ENCODE measurements at regions not wholly inside any gene's neighbourhood (a gene's known extent, or its start where the extent isn't known, plus 50 kb on each side); places are given as distances from the start of the nearest gene placed in this dataset.

- DNase-seq = no peak
These were observed 886.3 kb downstream of the SLC4A3 start for GRCh38 chr2:220513573-220514288.

- DNase-seq = no peak
These were observed 894.1 kb downstream of the SLC4A3 start for GRCh38 chr2:220521551-220521950.

GRCh38 chr2:220528180-220528675 is 900.8 kb downstream of the SLC4A3 start:
- DNase-seq = no peak

GRCh38 chr2:220531216-220531615 is 903.8 kb downstream of the SLC4A3 start:
- DNase-seq = no peak

- no peak for DNase-seq
These were observed 906.1 kb downstream of the SLC4A3 start for GRCh38 chr2:220533485-220533884.

- no peak for DNase-seq
These were observed 912.1 kb downstream of the SLC4A3 start for GRCh38 chr2:220539481-220539880.

GRCh38 chr2:220544049-220544448 is 916.6 kb downstream of the SLC4A3 start:
- DNase-seq = no peak

GRCh38 chr2:220550995-220551700 is 923.7 kb downstream of the SLC4A3 start:
- no peak for DNase-seq

GRCh38 chr2:220552790-220553535 is 925.5 kb downstream of the SLC4A3 start:
- no peak for DNase-seq

GRCh38 chr2:220555961-220556630 is 928.7 kb downstream of the SLC4A3 start:
- no peak for DNase-seq

- DNase-seq = no peak
These were observed 929.2 kb downstream of the SLC4A3 start for GRCh38 chr2:220556658-220557057.

GRCh38 chr2:220560192-220560591 is 932.8 kb downstream of the SLC4A3 start:
- no peak for DNase-seq

- no peak for DNase-seq
These were observed 935.1 kb downstream of the SLC4A3 start for GRCh38 chr2:220562375-220563140.

- DNase-seq = no peak
These were observed 940.9 kb downstream of the SLC4A3 start for GRCh38 chr2:220568296-220568695.

GRCh38 chr2:220569112-220569897 is 941.9 kb downstream of the SLC4A3 start:
- DNase-seq = no peak

GRCh38 chr2:220572385-220572784 is 945.0 kb downstream of the SLC4A3 start:
- DNase-seq = no peak

GRCh38 chr2:220574038-220574437 is 946.6 kb downstream of the SLC4A3 start:
- DNase-seq = no peak

GRCh38 chr2:220575963-220576362 is 948.5 kb downstream of the SLC4A3 start:
- no peak for DNase-seq

- no peak for DNase-seq
These were observed 952.0 kb downstream of the SLC4A3 start for GRCh38 chr2:220579452-220579851.

- no peak for DNase-seq
These were observed 952.7 kb downstream of the SLC4A3 start for GRCh38 chr2:220580113-220580512.

GRCh38 chr2:220583725-220584124 is 956.3 kb downstream of the SLC4A3 start:
- no peak for DNase-seq

Data from T-helper 9 cell (primary cell).